Naive B cell (primary cell): ENCODE measurements at regions not wholly inside any gene's neighbourhood (a gene's known extent, or its start where the extent isn't known, plus 50 kb on each side); places are given as distances from the start of the nearest gene placed in this dataset.
A peak's percentile ranks its signal among the peaks of the same experiment; 100 is the strongest.

Experiments used
- ATAC-seq, 2 donors: fragments of 150-1000 bp; cut with Tn5 transposase; 2 replicates each; pipeline ENCODE4 v1.10.0; 2021; ENCODE audit warnings: low read depth in 2 of 2, mild to moderate bottlenecking in 2 of 2, moderate library complexity in 2 of 2
- DNase-seq: peaks from one replicate; pipeline ENCODE4 v3.0.0; 2022
- H3K27ac Mint-ChIP-seq, 6 donors: one replicate each; pipeline ENCODE4 v1.8.0; 2020 to 2022; ENCODE audit warnings: mild to moderate bottlenecking in 6 of 6, mixed read lengths in 6 of 6, moderate library complexity in 5 of 6, inconsistent platforms in 2 of 6
- H3K27me3 Mint-ChIP-seq, 3 donors: one replicate each; pipeline ENCODE4 v1.8.0; 2021 to 2022; ENCODE audit warnings: mixed read lengths in 3 of 3, mild to moderate bottlenecking in 1 of 3
- H3K36me3 Mint-ChIP-seq, 2 donors: one replicate each; pipeline ENCODE4 v1.8.0; 2020 to 2022; ENCODE audit warnings: mixed read lengths in 2 of 2, inconsistent platforms in 1 of 2, mild to moderate bottlenecking in 1 of 2
- H3K4me1 Mint-ChIP-seq, 3 donors: one replicate each; pipeline ENCODE4 v1.8.0; 2020 to 2022; ENCODE audit warnings: mixed read lengths in 3 of 3, inconsistent platforms in 1 of 3, mild to moderate bottlenecking in 1 of 3, moderate library complexity in 1 of 3
- H3K4me3 Mint-ChIP-seq, 8 donors: one replicate each; pipeline ENCODE4 v1.8.0; 2020 to 2022; ENCODE audit warnings: mild to moderate bottlenecking in 8 of 8, mixed read lengths in 8 of 8, moderate library complexity in 8 of 8, inconsistent platforms in 2 of 8
- H3K9me3 Mint-ChIP-seq, 7 donors: one replicate each; pipeline ENCODE4 v1.8.0; 2020 to 2022; ENCODE audit warnings: mixed read lengths in 7 of 7, mild to moderate bottlenecking in 5 of 7, inconsistent platforms in 2 of 7, moderate library complexity in 1 of 7

DNA sequence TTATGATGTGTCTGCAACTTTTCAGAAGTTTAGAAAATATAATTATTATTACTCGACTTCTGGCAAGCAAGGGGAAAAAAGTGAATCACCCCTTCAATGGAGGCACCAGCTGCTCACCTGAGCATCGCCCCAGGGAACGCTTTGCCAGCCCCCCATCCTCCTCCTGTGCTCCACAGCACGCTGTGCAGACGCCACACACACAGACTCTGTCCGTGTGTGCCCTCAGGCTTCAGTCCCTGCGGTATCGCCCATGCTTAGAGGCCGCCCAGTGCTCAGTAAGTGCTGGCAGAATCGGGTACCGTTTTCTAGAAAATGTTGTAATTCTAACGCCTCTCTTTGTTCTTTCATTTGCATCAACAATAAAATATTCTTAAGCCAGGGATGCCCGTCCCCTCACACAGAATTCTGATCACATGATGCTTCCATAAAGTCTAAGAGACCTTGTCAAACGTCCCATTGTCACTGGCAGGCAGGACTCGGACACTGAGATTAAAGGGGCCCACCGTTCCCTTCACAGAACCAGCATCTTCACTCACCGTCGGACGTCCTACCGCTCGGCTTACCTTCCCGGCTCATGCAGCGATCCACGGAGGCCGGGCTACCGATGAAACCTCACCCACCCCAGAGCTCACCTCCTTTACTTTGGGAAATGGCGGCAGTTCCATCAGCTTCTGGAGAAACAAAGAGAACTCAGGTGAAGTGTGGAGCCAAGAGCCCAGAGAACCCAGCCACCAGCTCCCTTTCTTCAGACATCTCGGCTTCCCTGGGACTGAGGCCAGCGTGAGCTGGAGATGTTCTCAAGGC lies 105.5 kb downstream of the DLL1 start:
- H3K4me3 Mint-ChIP-seq = no peak overlapping the region
- no peak overlapping the region for H3K27ac Mint-ChIP-seq
- H3K27me3 Mint-ChIP-seq = peaks cover 0 to 7% (median 6%) of the 10 kb centered on the region in 3 donors
- peaks cover 0 to 7% of the 10 kb centered on the region in 2 donors for H3K36me3 Mint-ChIP-seq
- ATAC-seq (no peak), DNase-seq (no peak)
- H3K9me3 Mint-ChIP-seq = peaks cover 2 to 12% (median 6%) of the 10 kb centered on the region in 7 donors
- H3K4me1 Mint-ChIP-seq = peaks cover 0 to 5% (median 0%) of the 10 kb centered on the region in 3 donors

DNA sequence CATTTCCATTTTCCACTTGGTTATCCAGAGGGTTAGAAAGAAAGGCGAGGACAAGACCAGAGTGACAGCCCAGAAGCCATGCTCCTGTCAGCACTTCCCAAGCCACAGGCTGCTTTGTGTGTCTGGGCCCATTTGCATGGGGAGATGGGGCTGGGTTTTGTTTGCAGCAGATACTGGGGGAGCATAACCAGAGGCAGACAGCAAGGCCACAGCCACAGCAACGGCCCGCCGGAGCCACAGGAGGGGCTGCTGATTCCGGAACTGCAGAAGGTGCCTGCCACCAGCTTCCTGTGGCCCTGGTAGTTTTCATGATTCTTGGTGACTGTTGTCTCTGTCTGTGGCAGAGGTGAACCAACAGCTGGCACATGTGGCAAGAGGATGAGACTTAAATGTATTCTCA lies 106.6 kb downstream of the DLL1 start:
- H3K36me3 Mint-ChIP-seq = peaks cover 0 to 7% of the 10 kb centered on the region in 2 donors
- H3K4me1 Mint-ChIP-seq = peaks cover 0 to 5% (median 0%) of the 10 kb centered on the region in 3 donors
- H3K9me3 Mint-ChIP-seq = peaks cover 2 to 12% (median 6%) of the 10 kb centered on the region in 7 donors
- ATAC-seq (no peak), DNase-seq (no peak)
- H3K4me3 Mint-ChIP-seq = no peak overlapping the region
- H3K27ac Mint-ChIP-seq = no peak overlapping the region
- H3K27me3 Mint-ChIP-seq = peaks cover 0 to 6% (median 0%) of the 10 kb centered on the region in 3 donors

DNA sequence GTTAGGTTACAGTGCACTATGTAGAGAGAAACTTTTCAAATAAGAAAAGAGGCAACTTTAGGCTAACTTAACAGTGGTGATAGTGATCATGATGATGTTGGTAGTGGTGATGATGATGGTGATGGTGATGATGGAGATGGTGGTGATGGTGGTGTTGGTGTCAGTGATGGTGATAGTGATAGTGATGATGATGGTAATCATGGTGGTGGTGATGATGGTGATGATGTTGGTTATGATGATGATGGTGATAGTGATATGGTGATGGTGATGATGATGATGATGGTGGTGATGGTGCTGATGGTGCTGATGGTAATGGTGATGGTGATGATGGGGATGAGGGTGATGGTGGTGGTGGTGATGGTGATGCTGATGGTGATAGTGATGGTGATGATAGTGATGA lies 107.4 kb downstream of the DLL1 start:
- no peak overlapping the region for H3K4me3 Mint-ChIP-seq
- H3K36me3 Mint-ChIP-seq = peaks cover 0 to 7% of the 10 kb centered on the region in 2 donors
- no peak overlapping the region for H3K27ac Mint-ChIP-seq
- DNase-seq = no peak
- ATAC-seq = no peak
- H3K9me3 Mint-ChIP-seq = peaks cover 2 to 10% (median 6%) of the 10 kb centered on the region in 7 donors
- peaks cover 0 to 5% (median 0%) of the 10 kb centered on the region in 3 donors for H3K4me1 Mint-ChIP-seq
- peaks cover 0 to 6% (median 0%) of the 10 kb centered on the region in 3 donors for H3K27me3 Mint-ChIP-seq

DNA sequence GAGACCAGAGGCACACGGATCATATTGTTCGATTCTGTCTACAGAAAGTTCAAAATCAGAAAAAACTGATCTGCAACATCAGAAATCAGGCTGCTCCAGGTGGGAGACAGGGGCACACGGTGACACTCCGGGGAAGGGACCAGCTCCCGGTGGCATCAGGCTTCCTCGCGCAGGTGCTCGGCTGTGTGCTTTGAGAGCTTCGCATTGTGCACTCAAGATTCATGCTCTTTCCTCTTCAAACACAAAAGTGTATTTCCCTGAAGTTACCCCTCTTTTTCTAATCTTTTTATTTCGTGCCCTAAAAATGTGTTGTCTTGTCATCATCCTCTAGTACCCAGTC lies 108.1 kb downstream of the DLL1 start:
- Mint-ChIP-seq H3K36me3 (peaks cover 0 to 7% of the 10 kb centered on the region in 2 donors), H3K9me3 (peaks cover 3 to 10% (median 6%) of the 10 kb centered on the region in 7 donors), H3K27me3 (peaks cover 0 to 6% (median 0%) of the 10 kb centered on the region in 3 donors), H3K27ac (no peak overlapping the region), H3K4me3 (no peak overlapping the region), H3K4me1 (peaks cover 0 to 5% (median 0%) of the 10 kb centered on the region in 3 donors)
- ATAC-seq (no peak), DNase-seq (no peak)

DNA sequence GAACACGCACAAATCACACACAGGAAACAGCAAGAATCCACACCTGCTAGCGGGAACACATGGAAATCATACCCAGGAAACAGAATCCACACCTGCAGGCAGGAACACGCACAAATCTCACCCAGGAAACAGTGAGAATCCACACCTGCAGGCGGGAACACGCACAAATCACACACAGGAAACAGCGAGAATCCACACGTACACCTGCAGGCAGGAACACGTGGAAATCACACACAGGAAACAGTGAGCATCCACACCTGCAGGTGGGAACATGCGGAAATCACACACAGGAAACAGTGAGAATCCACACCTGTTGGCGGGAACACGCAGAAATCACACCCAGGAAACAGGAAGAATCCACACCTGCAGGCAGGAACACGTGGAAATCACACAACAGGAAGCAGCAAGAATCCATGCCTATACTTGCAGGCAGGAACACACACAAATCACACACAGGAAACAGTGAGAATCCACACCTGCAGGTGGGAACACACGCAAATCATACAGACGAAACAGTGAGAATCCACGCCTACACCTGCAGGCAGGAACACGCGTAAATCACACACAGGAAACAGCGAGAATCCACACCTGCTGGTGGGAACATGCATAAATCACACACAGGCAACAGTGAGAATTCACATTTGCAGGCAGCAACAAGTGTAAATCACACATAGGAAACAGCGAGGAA lies 108.6 kb downstream of the DLL1 start:
- Mint-ChIP-seq H3K4me1 (peaks cover 0 to 5% (median 0%) of the 10 kb centered on the region in 3 donors), H3K27ac (peak overlapping the region in 1 of 6 donors; percentile 56), H3K9me3 (peaks cover 3 to 10% (median 6%) of the 10 kb centered on the region in 7 donors), H3K36me3 (peaks cover 0 to 7% of the 10 kb centered on the region in 2 donors), H3K4me3 (no peak overlapping the region), H3K27me3 (peaks cover 0 to 6% (median 0%) of the 10 kb centered on the region in 3 donors)
- ATAC-seq = no peak
- DNase-seq = no peak

DNA sequence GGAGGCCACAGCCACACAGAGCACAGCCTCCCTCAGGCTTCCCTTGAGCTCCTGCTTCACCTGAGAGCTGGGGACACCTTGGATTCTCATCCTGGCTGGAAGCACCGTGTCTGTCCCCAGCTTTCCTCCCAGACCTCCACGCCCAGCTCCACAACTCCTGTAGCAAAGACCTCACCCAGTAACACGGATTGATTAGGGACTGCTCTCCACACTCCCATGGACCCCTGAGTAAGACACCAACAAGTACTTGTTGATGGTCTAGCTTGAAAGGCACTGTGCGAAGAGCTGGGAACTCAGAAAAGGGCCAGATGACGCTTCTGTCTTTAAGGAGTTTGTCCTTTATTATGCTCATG lies 109.6 kb downstream of the DLL1 start:
- no peak overlapping the region for H3K4me3 Mint-ChIP-seq
- DNase-seq = no peak
- no peak overlapping the region for H3K27ac Mint-ChIP-seq

DNA sequence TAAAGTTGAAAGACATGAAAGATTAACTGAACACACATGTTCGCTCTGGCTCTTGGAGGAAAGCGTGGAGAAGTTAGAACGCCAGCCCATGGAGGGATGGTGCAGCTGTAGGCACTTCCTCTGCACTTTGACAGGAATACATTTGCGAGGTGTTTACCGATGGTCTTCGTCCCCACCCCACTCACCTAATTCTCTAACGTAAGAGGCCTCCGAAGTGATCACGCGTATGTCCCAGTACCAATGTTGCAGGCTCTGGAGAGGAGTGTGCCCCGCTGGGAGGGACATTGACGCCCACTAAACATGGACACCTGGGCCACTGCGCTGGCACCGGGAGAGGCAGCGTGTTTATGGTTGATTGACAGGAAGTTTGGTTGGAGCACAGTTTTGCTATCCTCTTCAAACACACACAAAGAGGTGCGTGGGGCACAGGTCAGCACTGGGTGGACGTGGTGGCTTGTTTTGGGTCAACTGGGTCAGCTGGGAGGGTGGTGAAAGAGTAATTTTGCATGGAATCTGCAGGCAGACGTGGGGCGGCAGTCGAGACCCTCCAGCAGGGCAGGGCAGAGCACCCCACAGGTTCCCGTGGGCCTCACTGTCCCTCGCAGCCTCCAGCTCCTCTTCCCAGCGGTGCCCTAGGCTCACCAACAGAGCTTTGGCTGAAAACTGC lies 110.1 kb downstream of the DLL1 start:
- Mint-ChIP-seq H3K9me3 (peaks cover 4 to 12% (median 7%) of the 10 kb centered on the region in 7 donors), H3K27ac (no peak overlapping the region), H3K27me3 (peaks cover 0 to 6% (median 0%) of the 10 kb centered on the region in 3 donors), H3K4me1 (peaks cover 0 to 8% (median 0%) of the 10 kb centered on the region in 3 donors), H3K36me3 (peaks cover 0 to 7% of the 10 kb centered on the region in 2 donors), H3K4me3 (no peak overlapping the region)
- DNase-seq (no peak), ATAC-seq (no peak)

More for the DNA sequence above, 109.6 kb downstream of the DLL1 start:
- peaks cover 4 to 12% (median 6%) of the 10 kb centered on the region in 7 donors for H3K9me3 Mint-ChIP-seq
- H3K27me3 Mint-ChIP-seq = peaks cover 0 to 6% (median 0%) of the 10 kb centered on the region in 3 donors
- H3K4me1 Mint-ChIP-seq = peaks cover 0 to 8% (median 0%) of the 10 kb centered on the region in 3 donors
- ATAC-seq = no peak
- H3K36me3 Mint-ChIP-seq = peaks cover 0 to 7% of the 10 kb centered on the region in 2 donors

DNA sequence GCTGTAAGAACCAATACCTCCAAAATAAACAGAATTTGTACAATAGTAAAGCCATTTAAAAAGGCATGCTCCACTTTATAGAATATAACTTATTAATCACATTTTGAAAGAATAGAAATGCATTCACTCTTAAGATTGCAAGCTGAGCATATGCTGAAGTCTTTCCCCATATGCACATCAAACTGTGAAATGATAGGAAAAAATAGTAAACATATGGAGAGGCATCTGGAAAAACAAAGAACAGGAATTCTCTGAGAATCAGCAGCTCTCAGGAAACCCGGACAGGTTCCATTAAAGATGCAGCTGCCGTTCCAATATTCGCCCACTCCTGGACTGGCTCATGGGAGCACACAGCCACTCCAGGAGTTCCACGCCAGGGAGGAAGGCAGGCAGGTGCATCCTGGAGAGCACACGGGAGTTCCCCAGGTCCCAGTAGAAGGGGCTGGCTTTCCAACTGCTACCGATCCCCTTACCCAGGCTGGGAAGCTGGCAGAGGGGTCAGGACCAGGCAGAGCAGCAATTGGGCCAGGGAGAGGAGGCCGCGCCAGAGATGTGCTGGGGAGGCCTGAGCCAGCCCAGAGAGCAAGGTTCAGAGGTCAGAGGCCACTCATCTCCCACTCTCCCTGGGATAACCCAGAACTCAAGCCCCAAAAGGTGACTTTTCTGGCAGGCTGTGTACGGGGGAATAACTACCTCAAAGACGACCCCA lies 111.1 kb downstream of the DLL1 start:
- H3K4me3 Mint-ChIP-seq = no peak overlapping the region
- peaks cover 0 to 8% (median 0%) of the 10 kb centered on the region in 3 donors for H3K4me1 Mint-ChIP-seq
- peaks cover 0 to 9% (median 0%) of the 10 kb centered on the region in 3 donors for H3K27me3 Mint-ChIP-seq
- ATAC-seq (no peak), DNase-seq (no peak)
- no peak overlapping the region for H3K27ac Mint-ChIP-seq
- peaks cover 0 to 7% of the 10 kb centered on the region in 2 donors for H3K36me3 Mint-ChIP-seq
- peaks cover 4 to 12% (median 7%) of the 10 kb centered on the region in 7 donors for H3K9me3 Mint-ChIP-seq

DNA sequence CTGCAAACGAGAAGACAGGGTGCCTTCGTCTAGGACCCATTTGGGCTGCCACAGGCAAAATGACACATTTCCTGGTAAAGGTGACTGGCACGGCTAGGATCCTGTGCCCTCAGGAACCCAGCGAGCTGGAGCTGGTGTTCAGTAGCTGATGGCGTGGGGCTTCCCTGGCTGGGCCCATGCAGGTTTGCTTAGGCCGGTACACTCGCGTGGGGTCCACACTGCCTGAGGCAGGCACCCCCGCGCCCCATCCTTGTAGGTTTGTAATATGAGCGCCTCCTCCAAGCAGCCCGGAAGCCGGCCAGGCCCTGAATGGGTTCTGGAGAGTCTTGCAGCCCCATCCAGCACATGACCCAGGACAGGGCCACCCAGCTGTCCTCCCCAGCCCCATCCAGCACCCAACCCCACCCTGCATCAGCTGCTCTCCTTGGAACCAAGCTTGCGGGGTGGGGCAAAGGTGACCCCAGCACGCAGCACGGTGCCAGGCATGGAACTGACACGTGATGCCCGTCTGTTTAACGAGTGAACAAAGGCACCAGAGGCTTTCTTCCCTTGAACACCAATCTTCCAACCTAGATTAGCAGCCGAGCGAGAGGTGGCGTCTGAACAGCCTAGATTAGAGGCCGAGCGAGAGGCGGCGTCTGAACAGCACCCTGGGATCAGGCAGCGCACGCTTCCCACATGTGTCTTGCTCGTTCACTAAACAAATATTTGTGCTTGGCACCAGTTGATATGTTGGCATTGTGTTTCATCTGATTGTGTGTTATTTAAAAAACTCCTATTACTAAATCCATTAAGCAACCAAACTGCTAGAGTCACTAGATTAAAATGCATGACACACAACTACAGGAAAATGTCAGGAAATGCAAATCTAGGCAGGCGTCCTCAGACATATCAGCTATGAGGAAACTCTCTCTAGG lies 112.1 kb downstream of the DLL1 start:
- DNase-seq (no peak), ATAC-seq (no peak)
- H3K4me1 Mint-ChIP-seq = peaks cover 0 to 8% (median under 1%) of the 10 kb centered on the region in 3 donors
- H3K27me3 Mint-ChIP-seq = peaks cover 0 to 9% (median 0%) of the 10 kb centered on the region in 3 donors
- H3K27ac Mint-ChIP-seq = no peak overlapping the region
- peaks cover 4 to 12% (median 6%) of the 10 kb centered on the region in 7 donors for H3K9me3 Mint-ChIP-seq
- H3K4me3 Mint-ChIP-seq = peak overlapping the region in 1 of 8 donors; percentile 13
- H3K36me3 Mint-ChIP-seq = peaks cover 0 to 6% of the 10 kb centered on the region in 2 donors

DNA sequence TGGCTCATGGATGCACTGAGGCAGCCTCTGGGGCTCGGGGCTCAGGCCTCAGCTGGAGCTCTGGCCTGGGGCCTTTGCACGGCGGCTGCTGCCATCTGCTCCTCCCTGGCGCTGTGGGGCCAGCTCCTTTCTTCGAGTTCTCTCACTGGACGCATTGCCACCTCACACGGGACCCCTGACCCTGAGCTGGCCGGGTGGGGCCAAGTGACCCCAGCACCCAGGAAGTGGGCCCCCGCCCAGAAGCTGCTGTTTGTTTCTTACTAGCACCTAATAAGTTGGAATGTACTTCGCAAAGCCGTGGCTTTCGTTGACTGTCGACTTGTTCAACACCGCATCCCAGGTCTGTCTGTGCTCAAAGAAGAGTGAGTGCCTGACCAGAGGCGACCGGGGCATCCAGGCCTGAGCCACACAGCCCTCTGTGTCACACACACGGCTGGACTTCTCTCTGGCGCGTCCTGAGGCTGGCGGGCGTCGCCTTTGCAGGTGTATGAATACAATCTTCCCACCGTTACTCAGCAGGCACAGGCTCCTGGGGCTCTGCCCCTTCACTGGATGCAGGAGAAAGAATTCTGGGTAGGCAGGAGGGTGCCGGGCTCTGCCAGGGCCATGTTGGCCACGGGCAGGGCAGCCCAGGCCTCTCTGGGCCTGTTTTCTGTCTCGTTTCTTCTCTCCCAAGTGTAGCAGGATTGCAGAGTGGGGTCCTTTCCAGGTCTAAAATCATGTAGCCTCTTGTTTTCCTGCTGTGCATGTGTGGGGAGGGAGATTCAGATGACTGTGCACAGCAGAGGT lies 112.9 kb downstream of the DLL1 start:
- Mint-ChIP-seq H3K4me1 (peaks cover 0 to 3% (median 3%) of the 10 kb centered on the region in 3 donors), H3K27ac (peak overlapping the region in 1 of 6 donors; percentile 47), H3K27me3 (peaks cover 0 to 15% (median 7%) of the 10 kb centered on the region in 3 donors), H3K36me3 (no peaks in the 10 kb centered on the region), H3K9me3 (peaks cover 0 to 8% (median 0%) of the 10 kb centered on the region in 7 donors), H3K4me3 (peak overlapping the region in 2 of 8 donors; percentile 2 to 51)
- no peak for DNase-seq
- ATAC-seq = no peak

DNA sequence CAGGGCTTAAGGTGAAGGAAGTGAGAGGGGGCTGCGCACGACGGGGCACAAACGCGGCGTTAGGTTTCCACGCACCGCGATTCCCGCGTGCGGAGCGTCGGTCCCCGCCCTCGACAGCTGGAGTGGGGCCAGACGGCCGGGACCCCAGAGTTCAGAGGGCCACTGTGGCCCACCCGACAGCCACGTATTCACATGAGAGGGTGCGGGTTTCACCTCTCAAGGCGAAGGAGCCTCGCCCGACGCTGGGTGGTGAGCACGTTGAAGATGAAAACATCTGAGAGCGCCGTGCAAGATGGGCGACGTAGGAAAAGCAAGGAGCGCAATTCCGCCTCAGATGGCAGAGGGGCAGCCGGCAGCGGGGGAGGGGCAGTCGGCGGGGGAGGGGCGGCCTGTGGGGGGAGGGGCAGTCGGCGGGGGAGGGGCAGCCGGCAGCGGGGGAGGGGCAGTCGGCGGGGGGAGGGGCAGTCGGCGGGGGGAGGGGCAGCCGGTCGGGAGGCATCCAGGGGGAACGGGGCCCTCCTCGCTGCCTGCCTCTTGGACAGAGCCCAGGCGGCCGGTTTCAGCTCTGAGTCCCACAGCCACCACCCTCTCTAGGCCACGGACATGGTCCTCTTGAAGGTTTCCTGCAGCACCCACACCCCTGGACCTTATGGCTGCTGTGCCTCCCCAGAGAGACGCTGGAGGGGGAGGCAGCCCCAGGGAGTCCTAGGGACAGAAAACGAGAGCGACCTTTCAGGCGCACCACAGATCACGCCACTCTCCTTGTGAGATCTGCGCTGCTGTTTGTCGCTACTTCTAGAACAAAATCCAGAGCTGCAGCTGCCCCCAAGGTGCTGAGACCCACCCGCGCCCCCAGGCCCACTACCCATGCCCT lies 113.7 kb downstream of the DLL1 start:
- DNase-seq (no peak), ATAC-seq (no peak)
- Mint-ChIP-seq H3K27ac (peak overlapping the region in 4 of 6 donors; percentile 75 to 98 (median 87)), H3K4me1 (peaks cover 0 to 3% (median 3%) of the 10 kb centered on the region in 3 donors), H3K27me3 (peaks cover 0 to 12% (median 8%) of the 10 kb centered on the region in 3 donors), H3K9me3 (peaks cover 0 to 11% (median 1%) of the 10 kb centered on the region in 7 donors), H3K4me3 (peak overlapping the region in 2 of 8 donors; percentile 59 to 70), H3K36me3 (no peaks in the 10 kb centered on the region)
